ENCODE measurements at regions not wholly inside any gene's neighbourhood (a gene's known extent, or its start where the extent isn't known, plus 50 kb on each side); places are given as distances from the start of the nearest gene placed in this dataset.

DNA sequence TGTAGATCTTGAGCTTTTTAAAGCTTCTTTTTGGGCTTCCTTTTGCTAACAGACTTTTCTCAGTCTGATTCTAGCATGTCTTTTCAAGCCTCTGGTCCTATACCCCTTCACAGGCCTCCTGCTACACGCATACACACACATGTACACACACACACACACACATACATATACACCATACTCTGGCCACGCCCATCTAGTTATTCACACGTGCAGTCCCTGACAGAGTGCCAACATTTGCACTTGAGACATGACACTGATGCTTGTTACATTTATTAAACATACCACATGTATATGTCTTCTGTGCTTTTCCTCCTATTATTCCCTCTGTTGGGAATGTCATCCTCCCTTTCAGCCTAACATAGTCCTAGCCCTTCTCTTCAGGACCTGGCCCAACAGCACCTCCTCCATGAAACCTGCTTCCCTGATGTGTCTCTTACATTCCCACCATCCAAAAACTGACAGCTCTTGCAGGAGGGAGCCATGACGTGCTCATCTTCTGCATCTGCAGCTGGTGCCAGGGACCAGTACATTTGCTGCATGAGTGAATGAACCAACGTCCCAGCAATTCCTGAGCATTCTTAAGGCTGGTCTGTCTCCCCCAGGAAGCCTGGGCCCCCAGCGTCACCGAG is 222.1 kb downstream of the ARHGAP12 start:
- TF ChIP-seq, protein P1, sequence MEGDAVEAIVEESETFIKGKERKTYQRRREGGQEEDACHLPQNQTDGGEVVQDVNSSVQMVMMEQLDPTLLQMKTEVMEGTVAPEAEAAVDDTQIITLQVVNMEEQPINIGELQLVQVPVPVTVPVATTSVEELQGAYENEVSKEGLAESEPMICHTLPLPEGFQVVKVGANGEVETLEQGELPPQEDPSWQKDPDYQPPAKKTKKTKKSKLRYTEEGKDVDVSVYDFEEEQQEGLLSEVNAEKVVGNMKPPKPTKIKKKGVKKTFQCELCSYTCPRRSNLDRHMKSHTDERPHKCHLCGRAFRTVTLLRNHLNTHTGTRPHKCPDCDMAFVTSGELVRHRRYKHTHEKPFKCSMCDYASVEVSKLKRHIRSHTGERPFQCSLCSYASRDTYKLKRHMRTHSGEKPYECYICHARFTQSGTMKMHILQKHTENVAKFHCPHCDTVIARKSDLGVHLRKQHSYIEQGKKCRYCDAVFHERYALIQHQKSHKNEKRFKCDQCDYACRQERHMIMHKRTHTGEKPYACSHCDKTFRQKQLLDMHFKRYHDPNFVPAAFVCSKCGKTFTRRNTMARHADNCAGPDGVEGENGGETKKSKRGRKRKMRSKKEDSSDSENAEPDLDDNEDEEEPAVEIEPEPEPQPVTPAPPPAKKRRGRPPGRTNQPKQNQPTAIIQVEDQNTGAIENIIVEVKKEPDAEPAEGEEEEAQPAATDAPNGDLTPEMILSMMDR (IDR thresholded peaks at IDR 0.05; ENCODE audit: borderline replicate concordance, extremely low read depth, low read length, poor library complexity, severe bottlenecking): no peak
- TF ChIP-seq EZH2 (IDR thresholded peaks at IDR 0.05; ENCODE audit: borderline replicate concordance, low read depth, low read length, severe bottlenecking): no peak
